ENCODE measurements at regions not wholly inside any gene's neighbourhood (a gene's known extent, or its start where the extent isn't known, plus 50 kb on each side); places are given as distances from the start of the nearest gene placed in this dataset.

DNA sequence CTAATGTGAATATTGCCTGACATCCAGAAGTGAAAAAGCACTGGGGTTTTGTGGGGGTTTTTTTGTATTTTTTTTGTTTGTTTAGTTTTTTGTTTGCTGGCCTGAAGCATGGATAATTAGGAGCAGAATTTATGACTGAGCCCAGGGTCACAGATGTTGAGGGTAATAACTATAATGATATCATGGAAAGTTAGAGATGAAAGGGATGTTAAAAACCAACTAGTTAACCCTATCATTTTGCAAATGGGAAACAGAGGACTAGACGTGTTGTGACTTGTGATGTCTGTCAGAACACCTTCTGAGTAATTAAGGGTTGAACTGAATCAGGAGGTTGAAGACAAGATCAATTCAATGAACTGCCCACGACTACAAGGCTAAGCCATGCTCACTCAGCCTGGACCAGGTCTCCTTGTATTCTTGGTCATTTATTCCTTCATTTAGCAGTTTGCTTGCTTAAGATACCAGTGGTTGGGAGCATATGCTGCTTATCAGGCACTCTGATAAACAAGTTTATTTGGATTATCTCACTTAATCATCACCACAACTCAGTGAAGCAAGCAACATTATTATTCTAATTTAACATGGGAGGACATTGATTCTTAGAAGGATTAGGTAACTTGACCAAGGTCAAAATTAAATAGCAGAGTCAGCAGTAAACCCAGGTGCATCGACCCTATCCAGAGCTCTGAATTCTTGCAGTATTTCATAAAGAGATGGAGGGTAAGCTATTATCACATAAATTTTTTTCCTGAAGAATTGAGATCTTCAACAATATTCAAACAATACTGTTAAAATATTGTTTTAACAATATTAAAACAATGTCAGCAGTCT is 75.7 kb upstream of the PIK3R1 start:
- H3K4me3 ChIP-seq, result no peak overlapping the region
- H3K9me3 ChIP-seq, result no peaks in the 10 kb centered on the region
- H3K27me3 ChIP-seq, result no peaks in the 10 kb centered on the region
- no peak for DNase-seq
- no peak for TF ChIP-seq POLR2A (IDR thresholded peaks at IDR 0.05)
- TF ChIP-seq, protein P1, sequence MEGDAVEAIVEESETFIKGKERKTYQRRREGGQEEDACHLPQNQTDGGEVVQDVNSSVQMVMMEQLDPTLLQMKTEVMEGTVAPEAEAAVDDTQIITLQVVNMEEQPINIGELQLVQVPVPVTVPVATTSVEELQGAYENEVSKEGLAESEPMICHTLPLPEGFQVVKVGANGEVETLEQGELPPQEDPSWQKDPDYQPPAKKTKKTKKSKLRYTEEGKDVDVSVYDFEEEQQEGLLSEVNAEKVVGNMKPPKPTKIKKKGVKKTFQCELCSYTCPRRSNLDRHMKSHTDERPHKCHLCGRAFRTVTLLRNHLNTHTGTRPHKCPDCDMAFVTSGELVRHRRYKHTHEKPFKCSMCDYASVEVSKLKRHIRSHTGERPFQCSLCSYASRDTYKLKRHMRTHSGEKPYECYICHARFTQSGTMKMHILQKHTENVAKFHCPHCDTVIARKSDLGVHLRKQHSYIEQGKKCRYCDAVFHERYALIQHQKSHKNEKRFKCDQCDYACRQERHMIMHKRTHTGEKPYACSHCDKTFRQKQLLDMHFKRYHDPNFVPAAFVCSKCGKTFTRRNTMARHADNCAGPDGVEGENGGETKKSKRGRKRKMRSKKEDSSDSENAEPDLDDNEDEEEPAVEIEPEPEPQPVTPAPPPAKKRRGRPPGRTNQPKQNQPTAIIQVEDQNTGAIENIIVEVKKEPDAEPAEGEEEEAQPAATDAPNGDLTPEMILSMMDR (IDR thresholded peaks at IDR 0.05), result no peak
- no peak overlapping the region for H3K27ac ChIP-seq
- no peaks in the 10 kb centered on the region for H3K4me1 ChIP-seq
- no peaks in the 10 kb centered on the region for H3K36me3 ChIP-seq

- Histone ChIP-seq H3K27ac (no peak overlapping the region), H3K36me3 (no peaks in the 10 kb centered on the region)
- TF ChIP-seq, protein P1 (IDR thresholded peaks at IDR 0.05), result no peak
- TF ChIP-seq POLR2A (IDR thresholded peaks at IDR 0.05), result no peak
Measured at GRCh38 chr5:68137511-68138140, 77.9 kb upstream of the PIK3R1 start.

GRCh38 chr5:68134669-68135313 is 80.8 kb upstream of the PIK3R1 start:
- Histone ChIP-seq H3K27ac (no peak overlapping the region), H3K4me3 (no peak overlapping the region), H3K9me3 (no peaks in the 10 kb centered on the region), H3K4me1 (peaks cover 0 to 6% (median 0%) of the 10 kb centered on the region in 4 donors), H3K27me3 (no peaks in the 10 kb centered on the region), H3K36me3 (no peaks in the 10 kb centered on the region)
- TF ChIP-seq POLR2A (IDR thresholded peaks at IDR 0.05), result no peak
- TF ChIP-seq, protein P1 (IDR thresholded peaks at IDR 0.05), result no peak
- no peak for DNase-seq

More at GRCh38 chr5:68137511-68138140, 77.9 kb upstream of the PIK3R1 start:
- DNase-seq, result no peak
- Histone ChIP-seq H3K4me3 (no peak overlapping the region), H3K27me3 (no peaks in the 10 kb centered on the region), H3K4me1 (peaks cover 0 to 6% (median 0%) of the 10 kb centered on the region in 4 donors), H3K9me3 (no peaks in the 10 kb centered on the region)

DNA sequence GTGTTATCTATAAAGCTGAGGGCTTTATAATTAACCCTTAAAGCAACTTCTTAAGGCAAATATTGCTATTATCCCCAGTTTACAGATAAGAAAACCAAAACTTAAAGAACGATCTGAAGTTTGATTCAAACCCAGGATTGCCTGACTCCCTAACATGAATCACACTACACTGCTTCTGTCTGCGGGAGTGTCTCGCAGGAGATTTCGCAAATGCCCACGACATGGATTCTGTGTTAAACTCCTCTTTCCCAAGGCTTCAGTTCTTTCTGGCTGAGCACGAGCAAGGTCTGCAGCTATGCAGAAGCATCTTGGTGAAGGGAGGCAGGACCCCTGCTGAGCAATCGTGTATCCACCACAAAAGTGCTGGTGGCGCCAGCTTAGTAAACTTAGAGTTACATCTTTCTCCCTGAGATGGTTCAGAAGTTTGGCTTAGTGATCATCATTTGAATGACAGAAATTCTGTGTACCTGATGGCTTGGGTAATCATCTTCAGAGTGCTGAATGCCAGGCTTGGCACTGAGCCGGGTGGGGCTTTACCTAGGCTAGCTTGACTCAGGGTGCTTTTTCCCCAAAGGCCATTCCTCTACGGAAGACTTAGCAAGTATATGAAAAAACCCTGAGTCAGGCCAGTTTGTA is 81.4 kb upstream of the PIK3R1 start:
- Histone ChIP-seq H3K4me3 (no peak overlapping the region), H3K27me3 (no peaks in the 10 kb centered on the region), H3K4me1 (peaks cover 0 to 6% (median 0%) of the 10 kb centered on the region in 4 donors), H3K27ac (no peak overlapping the region), H3K36me3 (no peaks in the 10 kb centered on the region), H3K9me3 (no peaks in the 10 kb centered on the region)
- TF ChIP-seq POLR2A (IDR thresholded peaks at IDR 0.05), result no peak
- TF ChIP-seq, protein P1 (IDR thresholded peaks at IDR 0.05), result no peak
- DNase-seq, result no peak

- no peaks in the 10 kb centered on the region for H3K9me3 ChIP-seq
- H3K4me1 ChIP-seq, result peaks cover 0 to 6% (median 0%) of the 10 kb centered on the region in 4 donors
- H3K27ac ChIP-seq, result no peak overlapping the region
- no peak for DNase-seq
- TF ChIP-seq POLR2A (IDR thresholded peaks at IDR 0.05), result no peak
- TF ChIP-seq, protein P1 (IDR thresholded peaks at IDR 0.05), result no peak
- no peaks in the 10 kb centered on the region for H3K36me3 ChIP-seq
- no peak overlapping the region for H3K4me3 ChIP-seq
- no peaks in the 10 kb centered on the region for H3K27me3 ChIP-seq
Measured at GRCh38 chr5:68130253-68130652, 85.3 kb upstream of the PIK3R1 start.

All from Peyer's patch (tissue), 4 donors.